ENCODE measurements at regions not wholly inside any gene's neighbourhood (a gene's known extent, or its start where the extent isn't known, plus 50 kb on each side); places are given as distances from the start of the nearest gene placed in this dataset.

- no peak for DNase-seq (ENCODE audit: low read depth in 2 of 2)
These were observed 195.9 kb downstream of the KDR start for GRCh38 chr4:54929459-54929858.

GRCh38 chr4:54924891-54925290, 200.5 kb downstream of the KDR start:
- no peak for DNase-seq (ENCODE audit: low read depth in 2 of 2)

- DNase-seq (ENCODE audit: low read depth in 2 of 2): no peak
These were observed 210.1 kb downstream of the KDR start for GRCh38 chr4:54915276-54915675.

GRCh38 chr4:54914781-54915180, 210.6 kb downstream of the KDR start:
- no peak for DNase-seq (ENCODE audit: low read depth in 2 of 2)

- no peak for DNase-seq (ENCODE audit: low read depth in 2 of 2)
These were observed 211.5 kb downstream of the KDR start for GRCh38 chr4:54913751-54914526.

GRCh38 chr4:54912155-54912554, 213.2 kb downstream of the KDR start:
- no peak for DNase-seq (ENCODE audit: low read depth in 2 of 2)

- DNase-seq (ENCODE audit: low read depth in 2 of 2): no peak
These were observed 215.4 kb downstream of the KDR start for GRCh38 chr4:54909961-54910360.

GRCh38 chr4:54908763-54909162, 216.6 kb downstream of the KDR start:
- no peak for DNase-seq (ENCODE audit: low read depth in 2 of 2)

GRCh38 chr4:54904953-54905352, 220.4 kb downstream of the KDR start:
- DNase-seq (ENCODE audit: low read depth in 2 of 2): no peak

GRCh38 chr4:54902976-54903375, 222.4 kb downstream of the KDR start:
- DNase-seq (ENCODE audit: low read depth in 2 of 2): no peak

GRCh38 chr4:54902271-54902670, 223.1 kb downstream of the KDR start:
- no peak for DNase-seq (ENCODE audit: low read depth in 2 of 2)

GRCh38 chr4:54901202-54901601, 224.2 kb downstream of the KDR start:
- no peak for DNase-seq (ENCODE audit: low read depth in 2 of 2)

GRCh38 chr4:54898656-54899340, 226.6 kb downstream of the KDR start:
- no peak for DNase-seq (ENCODE audit: low read depth in 2 of 2)

- DNase-seq (ENCODE audit: low read depth in 2 of 2): no peak
These were observed 227.3 kb downstream of the KDR start for GRCh38 chr4:54898056-54898562.

- DNase-seq (ENCODE audit: low read depth in 2 of 2): no peak
These were observed 227.8 kb downstream of the KDR start for GRCh38 chr4:54897590-54897989.

GRCh38 chr4:54882616-54883015, 224.9 kb downstream of the KIT start:
- DNase-seq (ENCODE audit: low read depth in 2 of 2): no peak

GRCh38 chr4:54879576-54879975, 221.8 kb downstream of the KIT start:
- DNase-seq (ENCODE audit: low read depth in 2 of 2): no peak

GRCh38 chr4:54877006-54877405, 219.2 kb downstream of the KIT start:
- DNase-seq (ENCODE audit: low read depth in 2 of 2): no peak

- DNase-seq (ENCODE audit: low read depth in 2 of 2): no peak
These were observed 214.5 kb downstream of the KIT start for GRCh38 chr4:54872261-54872660.

- DNase-seq (ENCODE audit: low read depth in 2 of 2): no peak
These were observed 206.0 kb downstream of the KIT start for GRCh38 chr4:54863571-54864255.

- no peak for DNase-seq (ENCODE audit: low read depth in 2 of 2)
These were observed 203.4 kb downstream of the KIT start for GRCh38 chr4:54861201-54861600.

GRCh38 chr4:54855191-54855854, 197.6 kb downstream of the KIT start:
- no peak for DNase-seq (ENCODE audit: low read depth in 2 of 2)

All from stimulated activated CD4-positive, alpha-beta T cell treated with anti-CD3 and anti-CD28 coated beads, Interleukin-1b, Interleukin-23, amount 100 ng/mL, for 1 hour (primary cell).